PC-9 (cell line): ENCODE measurements at regions not wholly inside any gene's neighbourhood (a gene's known extent, or its start where the extent isn't known, plus 50 kb on each side); places are given as distances from the start of the nearest gene placed in this dataset.

Experiments
- CTCF ChIP-seq: fragments of 200-600 bp; sonication (generic); conservative IDR thresholded peaks from 2 replicates; pipeline ENCODE4 v1.6.1; 2017; ENCODE audit warnings: mixed run types, antibody characterized with exemption, mild to moderate bottlenecking, moderate library complexity
- EZH2 ChIP-seq: fragments of 200-600 bp; sonication (generic); IDR thresholded peaks from 2 replicates; pipeline ENCODE4 v1.8.0; 2017; ENCODE audit warnings: antibody characterized with exemption, low read depth

DNA sequence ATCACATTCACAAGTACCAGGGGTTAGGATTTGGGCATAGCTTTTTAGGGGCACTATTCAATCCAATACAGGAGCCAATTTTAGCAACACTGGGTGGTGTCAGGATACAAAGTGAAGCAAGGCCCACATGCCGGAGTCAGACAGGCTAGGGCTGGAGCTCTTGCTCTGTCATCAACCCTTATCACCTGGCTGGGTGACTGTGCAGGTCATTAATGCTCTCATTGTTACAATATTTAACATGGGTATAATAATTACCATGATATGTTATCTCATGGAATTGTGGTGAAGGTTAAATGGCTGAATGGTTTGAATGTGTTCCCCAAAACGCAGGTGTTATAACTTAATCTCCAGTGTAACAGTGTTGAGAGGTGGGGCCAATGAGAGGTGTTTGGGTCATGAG is 143.3 kb upstream of the THY1 start:
- TF ChIP-seq CTCF, result no peak
- TF ChIP-seq EZH2, result no peak
